IPS-18c (cell line): ENCODE measurements at regions not wholly inside any gene's neighbourhood (a gene's known extent, or its start where the extent isn't known, plus 50 kb on each side); places are given as distances from the start of the nearest gene placed in this dataset.
"Not testable (repeated sequence)": the region's sequence is repeated elsewhere in the genome, so short reads cannot be mapped to it uniquely, and the experiment has no call there.

Experiments
- H3K4me3 ChIP-seq: 2 replicates; pipeline ENCODE4 v1.7.0; 2013; ENCODE audit warnings: low read depth, mild to moderate bottlenecking, low read length, moderate library complexity; ENCODE audit not compliant: insufficient read depth
- H3K9me3 ChIP-seq: one replicate; pipeline ENCODE4 v1.6.1; 2013; ENCODE audit warnings: mild to moderate bottlenecking, low read length, moderate library complexity; ENCODE audit not compliant: control insufficient read depth, insufficient read depth

DNA sequence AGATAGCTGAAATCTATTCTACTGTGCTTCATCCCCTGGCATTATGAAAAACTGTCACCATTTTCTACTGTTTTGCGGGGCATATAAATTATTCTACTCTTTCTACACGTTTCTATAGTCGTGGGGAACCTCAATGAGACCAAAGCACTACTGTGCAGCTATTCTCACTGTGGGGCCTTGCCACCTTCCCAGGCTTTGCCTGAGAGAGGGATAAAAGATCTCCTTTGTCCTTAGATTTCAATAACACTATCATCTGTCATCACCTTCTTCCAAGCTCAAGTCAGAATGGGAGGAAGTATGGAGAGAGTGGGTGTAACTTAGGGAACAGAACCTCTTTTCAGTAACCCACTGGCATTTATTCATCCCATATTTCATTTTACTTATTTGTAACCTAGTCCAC lies 1462.1 kb upstream of the RAG2 start:
- Histone ChIP-seq H3K4me3 (no peak overlapping the region), H3K9me3 (no peaks in the 10 kb centered on the region)

DNA sequence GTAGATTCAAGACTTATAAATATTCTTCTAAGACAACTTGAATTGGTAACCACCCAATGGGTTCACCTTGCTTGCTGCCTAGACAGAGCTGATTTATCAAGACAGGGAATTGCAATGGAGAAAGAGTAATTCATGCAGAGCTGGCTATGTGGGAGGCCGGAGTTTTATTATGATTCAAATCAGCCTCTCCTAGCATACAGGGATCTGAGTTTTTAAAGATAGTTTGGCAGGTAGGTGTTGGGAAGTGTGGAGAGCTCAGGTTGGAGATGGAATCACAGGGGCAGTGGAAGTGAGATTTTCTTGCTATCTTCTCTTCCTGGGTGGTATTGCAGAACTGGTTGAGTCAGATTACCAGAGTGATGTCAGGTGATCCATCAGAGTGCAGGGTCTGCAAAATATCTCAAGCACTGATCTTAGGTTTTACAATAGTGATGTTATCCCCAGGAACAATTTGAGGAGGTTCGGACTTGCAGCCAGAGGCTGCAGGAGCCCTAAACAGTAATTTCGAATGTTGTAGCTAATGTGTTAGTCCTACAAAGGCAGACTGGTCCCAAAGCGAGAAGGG lies 1448.6 kb upstream of the RAG2 start:
- Histone ChIP-seq H3K4me3 (no peak overlapping the region), H3K9me3 (no peaks in the 10 kb centered on the region)

DNA sequence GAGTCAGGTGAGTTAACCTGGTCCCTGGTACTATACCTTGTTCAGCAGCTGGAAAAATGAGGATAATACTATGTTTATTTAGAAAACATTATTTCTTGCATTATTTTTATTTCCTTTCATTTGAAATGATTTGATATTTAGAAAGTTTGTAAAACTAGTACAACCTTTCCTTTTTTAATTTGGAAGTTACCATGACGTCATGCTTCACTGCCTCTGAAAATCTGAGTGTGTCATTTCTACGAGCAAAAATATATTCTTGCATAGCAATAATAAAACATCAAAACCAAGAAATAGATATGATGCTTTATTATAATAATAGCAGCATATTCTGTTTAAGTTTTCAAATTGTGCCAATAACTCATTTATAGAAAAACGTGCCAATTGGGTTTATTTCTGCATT lies 1445.0 kb upstream of the RAG2 start:
- no peaks in the 10 kb centered on the region for H3K9me3 ChIP-seq
- H3K4me3 ChIP-seq = no peak overlapping the region

DNA sequence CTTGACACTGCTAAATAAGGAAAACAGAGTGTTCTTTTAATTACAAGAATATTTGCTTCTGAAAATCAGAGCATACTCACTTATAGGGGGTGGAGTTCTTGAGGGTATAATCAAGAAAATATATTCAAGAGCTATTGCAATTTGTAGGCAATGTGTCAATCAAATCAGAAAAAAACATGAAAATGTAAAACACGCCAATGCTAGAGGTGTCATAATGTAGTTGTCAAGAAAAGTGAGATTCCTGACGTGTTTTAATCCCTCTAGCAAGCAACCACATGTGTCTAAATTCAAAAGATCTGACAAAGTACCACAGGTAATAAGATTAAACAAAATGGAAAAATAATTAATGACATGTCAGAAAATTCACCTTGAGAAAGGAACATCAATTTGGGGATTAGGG lies 1440.7 kb upstream of the RAG2 start:
- no peak overlapping the region for H3K4me3 ChIP-seq

DNA sequence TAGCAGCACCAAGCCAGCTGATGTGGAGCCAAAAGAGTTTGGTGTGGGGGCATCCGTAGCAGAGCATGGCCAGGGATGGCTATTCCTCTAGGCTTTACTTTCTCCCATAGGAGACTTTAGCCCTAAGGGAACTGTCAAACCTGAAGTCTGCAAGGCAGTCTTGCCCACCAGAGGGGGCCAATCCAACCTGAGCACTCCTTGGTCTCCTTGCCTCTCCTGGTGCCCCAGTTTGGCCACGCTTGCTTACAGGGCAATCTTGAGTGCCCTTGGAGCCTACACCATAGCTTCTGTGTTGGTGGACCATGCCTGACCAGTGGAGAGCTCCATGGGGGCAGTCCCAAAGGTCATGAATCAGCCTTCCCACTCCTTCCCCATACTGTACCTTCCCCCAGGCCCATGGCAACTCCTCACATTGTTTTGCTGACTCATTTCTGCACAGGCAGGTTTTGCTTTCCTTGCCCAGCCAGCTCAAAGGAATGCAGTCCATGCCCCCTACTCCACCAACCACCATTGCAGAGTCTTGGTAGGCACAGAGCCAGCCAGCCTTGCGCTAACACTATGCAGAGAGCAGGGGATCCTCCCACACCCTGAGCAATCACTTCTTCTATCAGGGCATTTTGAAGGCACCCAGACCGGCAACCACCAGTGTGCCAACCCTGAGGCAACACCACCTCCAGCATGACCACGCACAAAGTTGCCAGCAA lies 1421.2 kb upstream of the RAG2 start:
- Histone ChIP-seq H3K9me3 (no peaks in the 10 kb centered on the region), H3K4me3 (no peak overlapping the region)

More for the DNA sequence above, 1440.7 kb upstream of the RAG2 start:
- H3K9me3 ChIP-seq = no peaks in the 10 kb centered on the region

DNA sequence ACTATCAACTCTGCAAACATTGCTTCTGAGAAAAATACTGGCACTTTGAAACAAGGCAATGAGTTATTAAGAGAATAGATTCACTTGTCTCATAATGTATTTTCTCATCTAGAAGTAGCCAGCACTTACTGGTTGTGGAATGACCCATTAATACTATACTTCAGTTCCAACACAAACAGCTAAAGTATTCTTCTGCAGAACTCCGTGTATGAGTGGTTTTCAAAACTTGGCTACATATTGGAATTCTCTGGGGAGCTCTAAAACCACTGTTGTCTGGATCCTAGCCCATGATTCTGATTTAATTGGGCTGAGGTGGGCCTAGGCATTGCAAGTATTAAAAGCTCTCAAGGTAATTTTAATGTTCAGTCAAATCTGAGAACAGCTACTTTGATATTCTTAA lies 1416.4 kb upstream of the RAG2 start:
- H3K9me3 ChIP-seq = no peaks in the 10 kb centered on the region
- H3K4me3 ChIP-seq = no peak overlapping the region

DNA sequence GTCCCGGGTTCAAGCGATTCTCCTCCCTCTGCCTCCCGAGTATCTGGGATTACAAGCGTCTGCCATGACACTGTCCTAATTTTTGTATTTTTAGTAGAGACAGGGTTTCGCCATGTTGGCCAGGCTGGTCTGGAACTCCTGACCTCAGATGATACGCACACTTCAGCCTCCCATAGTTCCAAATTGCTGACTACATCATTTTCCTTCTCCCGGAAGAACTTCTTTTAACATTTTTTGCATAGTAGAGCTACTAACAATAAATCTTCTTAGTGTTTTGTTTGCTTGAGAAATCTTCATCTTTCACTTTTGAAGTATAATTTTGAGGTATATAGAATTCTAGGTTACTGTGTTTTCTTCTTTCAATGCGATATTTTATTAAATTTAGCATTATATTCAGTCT lies 1415.1 kb upstream of the RAG2 start:
- no peaks in the 10 kb centered on the region for H3K9me3 ChIP-seq
- no peak overlapping the region for H3K4me3 ChIP-seq

DNA sequence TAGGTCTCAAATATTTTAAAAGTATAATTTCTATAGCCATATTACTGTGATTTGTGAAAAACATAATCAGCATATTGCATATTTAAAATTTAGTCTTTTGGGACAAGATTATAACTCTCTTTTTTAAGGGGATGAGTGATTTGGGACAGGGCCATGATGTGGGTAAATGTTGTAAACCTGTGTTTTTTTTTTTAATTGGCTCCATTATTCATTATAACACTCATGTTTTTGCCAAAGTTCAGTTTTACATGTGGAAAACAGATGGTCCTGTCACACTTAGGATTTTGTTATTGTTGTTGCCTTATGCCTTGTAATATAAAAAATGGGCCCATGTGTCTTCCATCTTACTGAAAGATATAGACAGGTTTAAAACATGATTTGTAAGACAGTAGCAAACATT lies 1413.5 kb upstream of the RAG2 start:
- Histone ChIP-seq H3K9me3 (no peaks in the 10 kb centered on the region), H3K4me3 (no peak overlapping the region)

DNA sequence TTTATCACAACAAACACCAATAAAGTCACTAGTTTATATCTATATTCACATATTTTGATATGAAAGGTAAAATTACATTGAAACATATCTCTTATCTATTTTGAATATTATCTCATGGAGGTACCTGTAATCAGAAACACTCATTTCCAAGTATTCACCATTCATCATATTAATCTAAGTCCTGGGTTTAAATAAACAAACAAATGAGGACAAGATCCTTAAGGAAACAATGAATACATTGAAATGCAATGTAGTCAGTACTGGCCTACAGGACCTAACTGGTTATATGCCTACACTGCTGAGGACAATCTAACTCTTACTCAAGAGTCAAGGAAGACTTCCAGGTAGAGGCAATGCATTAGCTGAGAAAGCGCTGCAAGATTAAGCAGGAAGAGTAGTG lies 1411.9 kb upstream of the RAG2 start:
- no peaks in the 10 kb centered on the region for H3K9me3 ChIP-seq
- H3K4me3 ChIP-seq = no peak overlapping the region

DNA sequence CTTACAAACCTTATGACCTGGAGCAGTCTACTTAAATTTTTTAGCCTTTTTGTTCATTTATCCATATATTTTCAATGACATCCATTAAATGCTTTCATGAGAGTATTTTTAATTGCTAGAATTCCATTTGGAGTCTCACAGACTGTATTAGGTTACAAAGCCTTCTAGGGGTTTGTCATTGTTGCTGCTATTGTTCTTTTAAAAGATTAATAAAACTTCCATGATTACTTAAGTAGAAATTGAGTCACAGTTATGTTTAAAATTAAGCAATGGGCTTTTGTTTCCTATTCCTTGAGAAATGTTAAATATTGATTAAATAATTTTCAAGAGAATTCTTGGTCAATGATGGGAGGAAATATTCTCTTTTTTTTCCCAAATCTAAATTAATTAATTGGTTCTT lies 1408.4 kb upstream of the RAG2 start:
- H3K4me3 ChIP-seq = no peak overlapping the region

DNA sequence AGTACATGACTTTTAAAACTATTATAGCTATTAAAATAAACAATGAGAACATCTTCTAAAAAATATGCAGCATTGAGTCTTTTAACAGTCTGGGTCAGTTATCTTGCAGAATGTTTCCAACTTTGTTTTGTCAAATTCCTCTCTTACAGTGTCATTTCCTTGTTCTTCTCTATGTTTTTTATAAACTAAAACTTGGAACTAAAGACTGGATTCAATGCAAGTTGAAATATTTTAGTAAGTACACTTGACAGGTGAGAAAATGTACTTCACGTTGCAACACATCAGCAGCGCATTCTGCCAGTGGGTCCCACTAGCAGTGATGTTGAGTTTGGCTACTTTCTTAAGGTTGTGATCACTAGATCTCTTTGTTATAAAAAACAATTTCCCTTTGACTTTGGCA lies 1407.6 kb upstream of the RAG2 start:
- no peak overlapping the region for H3K4me3 ChIP-seq
- no peaks in the 10 kb centered on the region for H3K9me3 ChIP-seq

More for the DNA sequence above, 1408.4 kb upstream of the RAG2 start:
- no peaks in the 10 kb centered on the region for H3K9me3 ChIP-seq

DNA sequence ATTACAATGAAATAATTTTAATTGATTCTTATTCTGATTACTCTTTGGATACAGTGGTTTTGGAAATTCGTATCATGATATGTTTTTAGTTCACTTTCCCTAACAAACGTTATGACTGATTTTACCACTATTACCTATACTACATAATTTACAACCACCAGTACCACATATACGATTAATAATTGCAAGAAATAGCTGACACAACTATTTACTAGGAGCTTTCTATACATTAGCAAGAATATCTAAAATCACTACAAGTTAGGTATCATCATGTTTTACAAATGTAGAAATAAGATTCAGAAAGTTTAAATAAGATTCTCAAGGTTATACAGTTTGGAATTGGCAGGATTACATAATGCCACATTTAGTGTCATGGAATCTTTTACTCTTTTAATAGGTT lies 1401.1 kb upstream of the RAG2 start:
- Histone ChIP-seq H3K9me3 (no peaks in the 10 kb centered on the region), H3K4me3 (no peak overlapping the region)

DNA sequence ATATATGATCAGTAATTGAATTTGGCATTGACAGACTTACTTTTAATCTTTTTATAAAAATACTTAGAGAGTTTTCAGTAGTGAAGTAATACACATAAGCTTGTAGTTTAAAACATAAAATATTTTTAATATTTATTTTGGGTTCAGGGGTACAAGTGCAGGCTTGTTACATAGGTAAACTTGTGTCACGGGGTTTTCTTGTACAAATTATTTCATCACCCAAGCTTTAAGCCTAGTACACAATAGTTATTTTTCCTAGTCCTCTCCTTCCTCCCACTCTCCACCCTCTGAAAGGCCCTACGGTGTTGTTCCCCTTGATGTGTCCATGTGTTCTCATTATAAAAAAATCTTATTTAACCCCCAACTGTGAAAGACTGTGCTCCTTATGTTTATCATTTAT lies 1397.8 kb upstream of the RAG2 start:
- Histone ChIP-seq H3K4me3 (no peak overlapping the region), H3K9me3 (no peaks in the 10 kb centered on the region)

DNA sequence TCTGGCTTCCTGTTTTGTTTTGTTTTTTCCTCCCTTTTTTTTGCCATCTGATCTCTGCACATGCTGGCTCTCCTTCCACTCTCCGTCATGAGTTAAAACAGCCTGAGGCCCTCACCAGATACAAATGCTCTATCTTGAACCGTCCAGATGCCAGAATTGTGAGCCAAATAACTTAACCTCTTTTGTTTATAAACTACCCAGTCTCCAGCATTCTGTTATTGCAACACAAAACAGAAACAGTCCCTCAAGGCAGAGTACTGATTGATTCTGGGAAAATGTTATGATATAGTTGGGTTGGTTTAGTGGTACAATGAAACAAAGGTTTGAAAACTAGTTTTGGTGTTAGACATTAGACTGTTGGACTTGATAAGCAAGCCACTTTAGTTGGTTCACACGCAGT lies 1390.0 kb upstream of the RAG2 start:
- Histone ChIP-seq H3K4me3 (no peak overlapping the region), H3K9me3 (no peaks in the 10 kb centered on the region)

DNA sequence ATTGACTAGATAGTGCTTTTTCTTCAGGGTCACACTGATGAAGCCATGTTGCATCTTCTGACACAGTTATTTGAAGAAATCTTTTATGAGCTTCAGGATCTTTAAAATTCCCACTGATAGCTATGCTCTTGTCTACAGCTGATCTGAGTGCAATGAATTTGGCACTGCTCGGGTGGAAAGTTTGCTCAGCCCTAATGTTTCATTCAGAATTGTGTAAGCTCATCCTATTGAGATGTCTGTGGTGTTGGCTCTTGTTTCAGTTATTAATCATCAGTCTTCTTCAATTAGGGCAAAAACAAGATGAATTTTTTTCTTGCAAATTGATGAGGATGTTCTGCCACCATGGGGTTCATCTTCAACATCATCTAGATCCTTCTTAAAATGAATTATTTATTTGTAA lies 1387.0 kb upstream of the RAG2 start:
- Histone ChIP-seq H3K9me3 (no peaks in the 10 kb centered on the region), H3K4me3 (no peak overlapping the region)

DNA sequence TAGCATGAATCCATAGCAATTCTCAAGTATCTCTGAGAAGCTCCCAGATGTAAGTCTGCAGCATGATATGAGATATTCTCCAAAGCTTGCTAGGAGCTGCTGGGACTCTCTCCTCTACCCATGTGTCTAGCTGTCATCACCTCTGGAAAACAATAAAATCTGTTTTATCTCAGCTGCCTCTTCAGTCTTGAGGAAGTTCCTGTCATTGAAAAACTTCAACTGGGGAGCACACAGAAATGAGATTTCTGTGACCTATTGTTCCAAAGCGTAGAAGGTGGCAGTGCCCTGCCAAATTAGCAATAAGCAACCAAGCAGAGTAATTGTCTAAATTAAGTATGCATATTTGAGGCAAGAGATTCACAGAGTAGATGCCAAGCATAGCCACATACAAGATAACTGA lies 1380.6 kb upstream of the RAG2 start:
- H3K4me3 ChIP-seq = no peak overlapping the region
- H3K9me3 ChIP-seq = no peaks in the 10 kb centered on the region

DNA sequence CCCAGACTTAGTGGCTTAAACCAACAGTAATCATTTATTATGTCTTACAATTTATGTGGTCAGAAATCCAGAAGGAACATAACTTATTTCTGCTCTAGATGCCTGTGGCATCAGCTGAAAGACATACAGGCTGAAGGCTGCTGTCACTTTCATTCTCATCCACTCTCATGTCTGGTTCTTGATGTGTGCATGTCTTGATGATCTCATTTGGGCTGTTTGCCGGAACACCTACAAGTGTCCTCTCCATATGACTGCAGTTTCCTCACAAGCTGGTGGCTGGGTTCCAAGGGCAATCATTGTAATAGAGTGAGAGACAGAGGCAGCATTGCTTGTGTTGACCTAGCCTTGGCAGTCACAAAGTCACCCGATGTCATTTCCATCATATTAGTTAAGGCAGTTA lies 1375.9 kb upstream of the RAG2 start:
- Histone ChIP-seq H3K4me3 (no peak overlapping the region), H3K9me3 (no peaks in the 10 kb centered on the region)

DNA sequence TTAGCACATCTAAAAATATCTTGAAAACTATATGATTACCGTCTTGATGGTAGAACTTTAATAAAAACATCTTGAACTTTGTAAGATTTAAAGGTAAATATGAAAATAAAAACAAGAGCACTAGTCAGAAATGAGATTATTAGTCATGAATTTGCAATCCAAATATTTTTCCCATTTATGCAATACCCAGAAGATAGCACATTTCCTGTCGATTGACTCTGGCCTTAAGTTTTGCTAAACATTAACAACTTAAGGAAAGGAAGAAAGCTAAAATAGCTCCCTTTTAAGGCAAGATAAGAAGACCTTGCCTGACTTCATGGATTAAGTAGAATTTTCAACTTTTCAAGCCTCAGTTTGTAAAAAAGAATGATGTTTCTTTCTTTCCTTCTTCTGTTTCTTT lies 1374.7 kb upstream of the RAG2 start:
- Histone ChIP-seq H3K4me3 (no peak overlapping the region), H3K9me3 (no peaks in the 10 kb centered on the region)

DNA sequence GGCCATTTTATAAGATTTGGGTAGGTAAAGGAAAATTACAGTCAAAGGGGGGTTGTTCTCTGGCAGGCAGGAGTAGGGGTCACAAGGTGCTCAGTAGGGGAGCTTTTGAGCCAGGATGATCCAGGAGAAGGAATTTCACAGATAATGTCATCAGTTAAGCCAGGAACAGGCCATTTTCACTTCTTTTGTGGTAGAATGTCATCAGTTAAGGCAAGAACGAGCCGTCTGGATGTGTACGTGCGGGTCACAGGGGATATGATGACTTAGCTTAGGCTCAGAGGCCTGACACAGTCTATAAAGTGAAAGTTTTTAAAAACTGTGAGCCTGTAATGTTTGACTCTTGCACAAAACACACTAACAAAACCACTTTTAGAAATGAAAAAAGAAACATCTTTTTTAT lies 1371.3 kb upstream of the RAG2 start:
- not testable (repeated sequence) for H3K9me3 ChIP-seq, H3K4me3 ChIP-seq
